Fibroblast of lung (primary cell): ENCODE measurements at regions not wholly inside any gene's neighbourhood (a gene's known extent, or its start where the extent isn't known, plus 50 kb on each side); places are given as distances from the start of the nearest gene placed in this dataset.

Experiments used
- DNase-seq, 2 donors: peaks; one replicate each; pipeline versions ENCODE4 v3.0.0 to v3.0.0-alpha.2; 2010; ENCODE audit warnings: low read depth in 2 of 2
- H2AFZ ChIP-seq: 2 replicates; pipeline ENCODE4 v1.5.1; 2012; ENCODE audit warnings: low read length, control low read depth, inconsistent platforms
- H3K27ac ChIP-seq: 2 replicates; pipeline ENCODE4 v1.5.1; 2011; ENCODE audit warnings: low read length, control low read depth; ENCODE audit not compliant: insufficient read depth
- H3K27me3 ChIP-seq: 2 replicates; pipeline ENCODE4 v1.5.1; 2011; ENCODE audit warnings: mild to moderate bottlenecking, low read length; ENCODE audit not compliant: control insufficient read depth, insufficient read depth
- H3K36me3 ChIP-seq: 2 replicates; pipeline ENCODE4 v1.5.1; 2011; ENCODE audit warnings: low read length; ENCODE audit not compliant: control insufficient read depth, insufficient read depth
- H3K4me1 ChIP-seq: 2 replicates; pipeline ENCODE4 v1.5.1; 2011; ENCODE audit warnings: low read length; ENCODE audit not compliant: control insufficient read depth, insufficient read depth; ENCODE audit errors: extremely low read depth
- H3K4me2 ChIP-seq: 2 replicates; pipeline ENCODE4 v1.5.1; 2011; ENCODE audit warnings: low read length, control low read depth; ENCODE audit not compliant: insufficient read depth; ENCODE audit errors: extremely low read depth
- H3K4me3 ChIP-seq, 4 experiments: fragments of 200-600 bp in 1 of 4; sonication (generic) in 1 of 4; replicated peaks in 1 of 4; 2 replicates each; pipeline ENCODE4 v1.5.1; 2011 to 2016; ENCODE audit warnings: low read length in 4 of 4, low read depth in 3 of 4, mild to moderate bottlenecking in 3 of 4, control low read depth in 2 of 4, inconsistent platforms in 1 of 4, mixed read lengths in 1 of 4; ENCODE audit not compliant: insufficient read depth in 1 of 4; ENCODE audit errors: control extremely low read depth in 1 of 4
- H3K79me2 ChIP-seq: 2 replicates; pipeline ENCODE4 v1.5.1; 2012; ENCODE audit warnings: mild to moderate bottlenecking, low read length, inconsistent platforms; ENCODE audit not compliant: control insufficient read depth, insufficient read depth
- H3K9ac ChIP-seq: 2 replicates; pipeline ENCODE4 v1.5.1; 2011; ENCODE audit warnings: mild to moderate bottlenecking, low read length, control low read depth; ENCODE audit not compliant: insufficient read depth
- H3K9me3 ChIP-seq: 2 replicates; pipeline ENCODE4 v1.5.1; 2012; ENCODE audit warnings: low read depth, low read length; ENCODE audit not compliant: control insufficient read depth, insufficient read depth
- H4K20me1 ChIP-seq: 2 replicates; pipeline ENCODE4 v1.5.1; 2011; ENCODE audit warnings: low read length; ENCODE audit not compliant: control insufficient read depth, insufficient read depth; ENCODE audit errors: extremely low read depth
- EZH2 ChIP-seq: IDR thresholded peaks from 2 replicates; pipeline ENCODE4 v1.5.1; 2012; ENCODE audit warnings: low read length, control low read depth, mild to moderate bottlenecking; ENCODE audit errors: missing control alignments
- TF ChIP-seq, protein P1 (sequence below), 2 donors: IDR thresholded peaks in 1 of 2; conservative IDR thresholded peaks in 1 of 2; 1 replicate in 1 of 2; 2 replicates in 1 of 2; pipeline ENCODE4 v1.5.1; 2011 to 2012; ENCODE audit warnings: low read length in 2 of 2, control low read depth in 1 of 2, inconsistent platforms in 1 of 2, low read depth in 1 of 2, mild to moderate bottlenecking in 1 of 2

DNA sequence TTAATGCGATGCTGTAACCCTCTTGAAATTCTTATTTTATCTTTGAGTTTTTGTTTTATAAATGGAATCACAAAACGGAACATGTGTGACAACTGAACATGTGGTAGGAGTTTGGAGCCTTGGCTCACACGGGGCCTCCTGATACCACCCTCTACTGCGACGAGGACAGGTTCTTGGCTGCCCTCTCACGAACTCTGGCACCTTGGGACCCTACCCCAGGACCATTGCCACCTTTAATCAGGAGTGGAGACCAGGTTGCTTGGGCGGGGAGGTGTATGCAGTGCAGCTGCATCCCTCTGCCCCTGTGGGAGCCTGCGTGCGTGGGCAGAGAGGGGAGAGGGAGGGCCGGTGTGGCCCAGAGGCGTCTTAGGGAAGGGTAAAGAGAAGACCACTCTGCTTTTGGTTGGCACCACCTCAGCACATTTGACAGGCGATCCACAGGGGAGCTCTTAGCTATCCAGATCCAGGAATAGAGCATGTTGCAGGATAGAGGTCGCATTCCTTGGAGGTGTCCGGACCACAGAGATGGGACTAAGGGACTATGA lies 753.9 kb upstream of the PTPRD start:
- DNase-seq: no peak
- TF ChIP-seq, protein P1, sequence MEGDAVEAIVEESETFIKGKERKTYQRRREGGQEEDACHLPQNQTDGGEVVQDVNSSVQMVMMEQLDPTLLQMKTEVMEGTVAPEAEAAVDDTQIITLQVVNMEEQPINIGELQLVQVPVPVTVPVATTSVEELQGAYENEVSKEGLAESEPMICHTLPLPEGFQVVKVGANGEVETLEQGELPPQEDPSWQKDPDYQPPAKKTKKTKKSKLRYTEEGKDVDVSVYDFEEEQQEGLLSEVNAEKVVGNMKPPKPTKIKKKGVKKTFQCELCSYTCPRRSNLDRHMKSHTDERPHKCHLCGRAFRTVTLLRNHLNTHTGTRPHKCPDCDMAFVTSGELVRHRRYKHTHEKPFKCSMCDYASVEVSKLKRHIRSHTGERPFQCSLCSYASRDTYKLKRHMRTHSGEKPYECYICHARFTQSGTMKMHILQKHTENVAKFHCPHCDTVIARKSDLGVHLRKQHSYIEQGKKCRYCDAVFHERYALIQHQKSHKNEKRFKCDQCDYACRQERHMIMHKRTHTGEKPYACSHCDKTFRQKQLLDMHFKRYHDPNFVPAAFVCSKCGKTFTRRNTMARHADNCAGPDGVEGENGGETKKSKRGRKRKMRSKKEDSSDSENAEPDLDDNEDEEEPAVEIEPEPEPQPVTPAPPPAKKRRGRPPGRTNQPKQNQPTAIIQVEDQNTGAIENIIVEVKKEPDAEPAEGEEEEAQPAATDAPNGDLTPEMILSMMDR (conservative IDR thresholded peaks at IDR 0.05 in 1 of 2, IDR thresholded peaks at IDR 0.05 in 1 of 2; ENCODE audit: low read depth in 1 of 2, low read length in 2 of 2): no peak
- TF ChIP-seq EZH2: no peak
- Histone ChIP-seq H3K9ac (no peak overlapping the region), H3K27ac (no peak overlapping the region), H3K36me3 (no peaks in the 10 kb centered on the region), H4K20me1 (no peaks in the 10 kb centered on the region), H3K4me1 (no peaks in the 10 kb centered on the region), H3K9me3 (no peaks in the 10 kb centered on the region), H2AFZ (no peak overlapping the region), H3K4me3 (no peak overlapping the region), H3K4me2 (no peak overlapping the region), H3K79me2 (no peaks in the 10 kb centered on the region), H3K27me3 (no peaks in the 10 kb centered on the region)

DNA sequence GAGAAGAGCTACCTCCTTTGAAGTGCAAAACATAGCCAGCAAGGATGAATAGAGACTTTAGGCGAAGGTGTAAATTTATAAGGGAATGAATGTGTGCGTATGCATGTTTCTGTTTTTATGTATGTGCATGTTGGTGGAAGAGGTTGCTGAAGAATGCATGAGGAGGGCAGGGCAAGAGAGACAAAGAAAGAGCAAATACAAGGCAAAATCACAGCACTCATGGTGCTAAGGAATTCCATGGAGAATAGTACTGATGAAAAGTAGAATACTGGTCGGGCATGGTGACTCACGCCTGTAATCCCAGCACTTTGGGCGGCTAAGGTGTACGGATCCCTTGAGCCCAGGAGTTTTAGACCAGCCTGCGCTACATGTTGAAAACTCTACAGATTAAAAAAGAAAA lies 762.1 kb upstream of the PTPRD start:
- no peak overlapping the region for H3K9ac ChIP-seq
- H2AFZ ChIP-seq: no peak overlapping the region
- H3K4me2 ChIP-seq: no peak overlapping the region
- H3K27ac ChIP-seq: no peak overlapping the region
- no peaks in the 10 kb centered on the region for H4K20me1 ChIP-seq
- no peak overlapping the region for H3K4me3 ChIP-seq
- H3K27me3 ChIP-seq: no peaks in the 10 kb centered on the region
- H3K79me2 ChIP-seq: no peaks in the 10 kb centered on the region
- H3K4me1 ChIP-seq: no peaks in the 10 kb centered on the region
- no peaks in the 10 kb centered on the region for H3K9me3 ChIP-seq
- H3K36me3 ChIP-seq: no peaks in the 10 kb centered on the region
- TF ChIP-seq, protein P1 (conservative IDR thresholded peaks at IDR 0.05 in 1 of 2, IDR thresholded peaks at IDR 0.05 in 1 of 2; ENCODE audit: low read depth in 1 of 2, low read length in 2 of 2): no peak
- TF ChIP-seq EZH2: no peak
- DNase-seq: no peak

DNA sequence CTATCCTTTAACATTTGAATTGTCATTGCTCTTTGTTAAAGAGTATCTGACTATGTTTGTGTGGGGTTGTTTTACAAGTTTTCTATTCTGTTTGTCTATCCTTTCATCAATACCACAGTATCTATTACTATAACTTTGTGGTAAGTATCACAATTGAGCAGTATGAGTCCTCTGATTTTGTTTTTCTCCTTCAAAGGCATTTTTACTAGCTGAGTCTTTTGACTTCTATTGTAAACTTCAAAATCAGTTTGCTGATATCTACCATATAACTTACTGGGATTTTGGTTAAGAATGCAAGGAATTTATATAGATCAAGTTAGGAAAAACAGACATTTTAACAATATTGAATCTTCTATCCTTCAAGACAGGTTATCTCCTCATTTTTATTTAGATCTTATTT lies 789.8 kb upstream of the PTPRD start:
- TF ChIP-seq, protein P1 (conservative IDR thresholded peaks at IDR 0.05 in 1 of 2, IDR thresholded peaks at IDR 0.05 in 1 of 2; ENCODE audit: low read depth in 1 of 2, low read length in 2 of 2): no peak
- TF ChIP-seq EZH2: no peak
- no peaks in the 10 kb centered on the region for H3K9me3 ChIP-seq
- no peaks in the 10 kb centered on the region for H3K4me1 ChIP-seq
- DNase-seq: no peak
- H3K36me3 ChIP-seq: no peaks in the 10 kb centered on the region
- H2AFZ ChIP-seq: no peak overlapping the region
- H3K9ac ChIP-seq: no peak overlapping the region
- no peak overlapping the region for H3K4me2 ChIP-seq
- H3K27ac ChIP-seq: no peak overlapping the region
- H3K27me3 ChIP-seq: no peaks in the 10 kb centered on the region
- no peaks in the 10 kb centered on the region for H3K79me2 ChIP-seq
- no peak overlapping the region for H3K4me3 ChIP-seq
- H4K20me1 ChIP-seq: no peaks in the 10 kb centered on the region
